Right ventricle myocardium inferior (tissue), 1 donor: ENCODE measurements at regions not wholly inside any gene's neighbourhood (a gene's known extent, or its start where the extent isn't known, plus 50 kb on each side); places are given as distances from the start of the nearest gene placed in this dataset.
"Not testable (repeated sequence)": the region's sequence is repeated elsewhere in the genome, so short reads cannot be mapped to it uniquely, and the experiment has no call there.

Source experiments
- ATAC-seq: fragments of 200-7000 bp; cut with Tn5 transposase; one replicate; pipeline ENCODE4 v1.9.1; 2020; ENCODE audit warnings: mild to moderate bottlenecking, moderate library complexity
- DNase-seq: peaks from one replicate; pipeline ENCODE4 v3.0.0; 2021; ENCODE audit errors: missing footprints
- intact Hi-C: fragments of 100-400 bp; cut with DNase I; formaldehyde crosslinking; loops from one replicate; pipeline ENCODE4 v1.11.0; 2022
- donor health status: DM: no; HTN: yes; CAD: no; lungs with severe emphysema.

DNA sequence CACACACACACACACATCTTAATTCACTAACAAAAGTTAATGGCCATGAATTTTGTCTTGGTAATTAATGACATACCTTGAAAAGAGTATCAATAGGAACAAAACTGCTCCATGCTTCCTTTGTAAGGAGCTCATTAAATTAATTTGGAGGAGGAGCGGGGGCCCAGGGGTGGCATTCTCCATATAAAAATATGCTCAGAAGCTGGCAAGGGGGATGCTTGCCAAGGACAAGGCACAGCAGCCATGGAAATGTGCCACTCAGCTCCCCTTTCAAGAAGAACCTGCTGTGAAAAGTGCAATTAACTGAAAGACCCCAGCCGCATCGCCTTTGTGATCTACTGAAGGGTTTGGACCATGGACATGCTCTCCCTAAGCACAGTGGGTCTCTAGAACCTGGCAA, 385.9 kb upstream of the API5 start:
- intact Hi-C loops: no loop called here
- no peak for ATAC-seq
- no peak for DNase-seq

DNA sequence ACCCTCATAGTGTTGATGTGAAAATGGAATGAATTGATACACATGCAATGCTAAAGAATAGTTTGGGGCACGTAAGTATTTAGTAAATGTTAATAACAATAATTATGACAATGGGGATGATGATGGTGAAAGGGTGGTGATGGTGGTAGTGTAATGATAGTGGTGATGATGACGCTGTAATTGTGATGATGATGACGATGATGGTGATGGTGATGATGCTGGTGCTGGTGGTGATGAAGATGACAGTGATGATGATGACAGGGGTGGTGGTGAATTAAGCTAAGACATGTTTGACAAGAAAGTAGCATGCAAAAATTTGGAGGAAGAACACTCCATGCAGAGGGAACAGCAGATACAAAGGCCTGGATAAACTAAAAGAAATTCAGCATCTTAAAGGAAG, 364.4 kb upstream of the API5 start:
- no peak for DNase-seq
- intact Hi-C loops: no loop called here
- ATAC-seq: no peak

DNA sequence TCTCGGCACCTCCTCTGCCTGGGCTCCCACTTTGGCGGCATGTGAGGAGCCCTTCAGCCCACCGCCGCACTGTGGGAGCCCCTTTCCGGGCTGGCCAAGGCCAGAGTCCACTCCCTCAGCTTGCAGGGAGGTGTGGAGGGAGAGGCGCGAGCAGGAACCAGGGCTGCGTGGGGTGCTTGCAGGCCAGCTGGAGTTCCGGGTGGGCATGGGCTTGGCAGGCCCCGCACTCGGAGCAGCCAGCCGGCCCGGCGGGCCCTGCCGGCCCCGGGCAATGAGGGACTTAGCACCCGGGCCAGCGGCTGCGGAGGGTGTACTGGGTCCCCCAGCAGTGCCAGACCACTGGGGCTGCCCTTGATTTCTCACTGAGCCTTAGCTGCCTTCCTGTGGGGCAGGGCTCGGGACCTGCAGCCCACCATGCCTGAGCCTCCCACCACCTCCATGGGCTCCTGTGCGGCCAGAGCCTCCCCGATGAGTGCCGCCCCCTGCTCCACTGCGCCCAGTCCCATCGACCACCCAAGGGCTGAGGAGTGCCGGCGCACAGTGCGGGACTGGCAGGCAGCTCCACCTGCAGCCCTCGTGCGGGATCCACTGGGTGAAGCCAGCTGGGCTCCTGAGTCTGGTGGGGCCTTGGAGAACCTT, 361.9 kb upstream of the API5 start:
- ATAC-seq, DNase-seq, intact Hi-C loops: not testable (repeated sequence)

DNA sequence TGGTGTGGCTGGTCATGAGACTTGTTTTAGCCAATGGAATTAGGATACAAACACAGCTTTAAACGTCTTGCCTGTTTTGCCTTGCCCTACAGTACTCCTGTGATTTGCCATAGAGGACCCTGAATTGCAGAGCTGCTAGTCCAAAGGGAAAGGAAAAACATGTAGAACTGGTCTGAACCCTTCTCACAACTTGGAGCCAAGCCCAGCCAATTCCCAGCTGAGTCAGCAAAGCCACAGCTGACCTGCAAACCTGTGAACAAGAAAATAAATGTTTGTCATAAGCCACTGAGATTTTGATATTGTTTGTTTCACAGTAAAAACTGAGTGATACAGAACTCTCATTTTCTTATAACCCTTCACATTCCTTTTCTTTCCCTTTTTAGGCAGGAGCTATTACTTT, 360.5 kb upstream of the API5 start:
- intact Hi-C loops: no loop called here
- DNase-seq: no peak
- no peak for ATAC-seq

DNA sequence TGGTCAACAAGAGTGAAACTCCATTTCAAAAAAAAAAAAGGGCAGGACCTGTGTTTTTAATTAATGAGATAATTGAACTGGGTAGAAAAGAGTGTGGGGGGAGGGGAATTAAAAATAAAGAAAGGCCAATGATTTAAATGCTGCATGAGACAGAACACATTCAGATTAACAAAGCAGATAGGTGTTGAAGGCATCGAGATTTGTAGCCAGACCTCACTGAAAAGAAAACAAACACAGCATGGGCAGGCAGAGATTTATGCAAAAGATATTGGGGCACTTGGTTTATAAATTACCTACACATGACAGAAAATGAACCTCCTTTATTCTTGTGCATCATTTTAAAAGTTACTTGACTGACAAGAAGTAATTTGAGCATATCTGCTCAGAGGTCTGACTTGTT, 354.0 kb upstream of the API5 start:
- intact Hi-C loops: no loop called here

DNA sequence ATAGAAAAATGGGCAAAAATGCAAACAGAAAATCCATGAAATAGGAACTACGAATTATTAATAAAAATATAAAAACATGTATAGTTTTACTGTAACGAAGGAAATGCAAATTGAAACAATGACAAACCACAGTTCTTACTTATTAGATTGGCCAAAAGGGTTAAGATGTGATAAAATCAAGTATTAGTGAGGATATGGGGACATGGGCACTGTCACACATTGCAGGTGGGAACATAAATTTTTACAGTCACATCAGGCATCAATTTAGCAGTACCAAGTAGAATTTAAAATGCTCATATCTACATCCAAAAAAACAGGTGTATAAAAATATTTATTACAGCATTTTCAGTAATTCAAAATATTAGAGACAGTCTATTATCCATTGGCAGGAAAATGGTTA, 353.2 kb upstream of the API5 start:
- intact Hi-C loops: no loop called here
- no peak for ATAC-seq
- DNase-seq: no peak

More for the DNA sequence above, 354.0 kb upstream of the API5 start:
- DNase-seq: no peak
- ATAC-seq: no peak

DNA sequence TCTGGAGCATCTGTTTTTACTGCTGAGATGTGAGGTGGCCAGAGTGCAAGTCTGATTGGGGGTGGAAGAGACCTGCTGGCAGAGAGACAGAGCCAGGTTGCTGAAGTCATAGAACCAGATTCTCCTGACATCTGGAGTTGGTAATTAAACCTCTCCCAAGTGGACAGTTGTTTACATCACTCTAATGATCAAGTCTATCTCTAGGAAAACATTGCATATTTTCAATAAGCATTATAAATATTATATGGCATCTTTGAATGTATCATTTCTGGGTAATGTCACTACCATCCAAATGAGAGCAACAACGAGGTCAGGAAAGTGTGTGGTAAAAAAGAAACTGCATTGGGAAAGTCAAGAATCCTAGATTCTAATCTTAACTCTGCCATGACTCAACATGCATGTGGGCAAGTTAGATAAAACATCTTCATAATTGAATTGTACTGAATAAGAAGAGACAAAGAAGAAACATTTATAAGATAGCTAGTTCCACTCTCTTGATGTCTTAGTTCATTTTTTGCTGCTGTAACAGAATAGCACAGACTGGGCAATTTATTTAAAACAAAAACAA, 351.2 kb upstream of the API5 start:
- ATAC-seq (no peak), DNase-seq (no peak)
- intact Hi-C loops: no loop called here

DNA sequence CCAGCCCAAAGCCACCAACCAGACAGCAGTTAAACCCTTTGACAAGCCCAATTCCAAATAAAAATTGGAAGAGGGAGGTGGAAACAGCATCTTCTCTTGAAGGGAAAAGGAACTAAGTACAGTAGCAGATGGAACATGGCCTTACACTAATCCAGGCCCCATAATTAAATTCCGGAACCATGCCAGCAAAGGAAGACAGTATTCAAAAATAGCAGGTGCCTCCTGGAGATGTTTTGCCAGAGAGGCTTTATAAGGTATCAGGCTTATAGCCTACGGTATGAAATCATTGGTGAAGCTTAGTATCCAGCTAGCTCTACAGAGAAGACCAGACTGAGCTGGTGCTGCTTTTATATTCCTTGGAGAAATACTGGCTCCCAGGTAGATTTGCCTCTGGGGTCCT, 344.1 kb upstream of the API5 start:
- DNase-seq (no peak), ATAC-seq (no peak)
- intact Hi-C loops: no loop called here

DNA sequence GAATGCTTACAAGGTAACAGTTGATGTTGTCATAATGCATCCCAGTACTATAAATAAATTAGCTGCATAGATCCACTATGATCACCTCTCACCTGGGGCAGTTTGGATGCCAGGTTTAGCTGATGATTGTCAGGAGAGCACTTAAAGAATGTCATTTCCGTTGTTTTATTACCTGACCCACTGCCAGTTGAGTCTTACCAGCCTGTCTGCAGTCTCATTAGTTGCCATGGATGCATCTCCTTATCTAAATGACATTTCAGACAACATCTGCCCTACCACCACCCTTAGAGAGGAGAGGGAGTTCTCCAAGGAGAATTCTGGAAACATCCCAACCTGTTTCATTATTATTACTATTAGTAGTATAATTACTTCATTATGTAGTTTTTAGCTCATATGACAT, 339.1 kb upstream of the API5 start:
- ATAC-seq: no peak
- intact Hi-C loops: no loop called here
- no peak for DNase-seq

DNA sequence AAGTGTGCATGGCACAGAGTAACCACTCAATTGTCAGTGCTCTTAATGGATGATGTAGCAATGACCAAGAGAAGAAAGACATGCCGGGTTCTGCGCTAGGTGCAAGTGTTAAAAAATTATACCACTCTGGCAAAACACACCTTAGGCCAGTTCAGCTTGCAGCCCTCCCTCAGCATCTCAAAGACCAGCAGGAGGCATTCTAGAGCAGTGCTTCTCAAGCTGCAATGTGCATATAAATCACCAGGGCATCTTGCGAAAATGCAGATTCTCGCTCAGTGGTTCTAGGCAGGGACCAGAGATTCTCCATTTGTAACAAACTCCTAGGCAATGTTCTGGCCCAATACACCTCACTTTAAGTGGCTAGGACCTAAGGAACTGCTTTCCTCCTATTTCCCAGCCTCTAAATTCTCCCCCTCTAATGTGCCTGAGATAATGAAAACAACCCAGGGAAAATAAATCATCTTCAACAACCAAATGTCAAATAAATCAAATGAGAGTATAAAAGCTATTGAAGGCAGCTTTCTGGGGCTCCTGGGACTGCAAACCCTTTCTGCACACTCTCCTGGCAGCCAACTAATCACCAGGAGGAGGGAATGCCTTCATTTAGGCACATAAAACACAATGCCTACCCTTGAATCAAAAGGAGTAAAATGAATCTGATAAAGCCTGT, 337.2 kb upstream of the API5 start:
- intact Hi-C loops: no loop called here
- no peak for DNase-seq

DNA sequence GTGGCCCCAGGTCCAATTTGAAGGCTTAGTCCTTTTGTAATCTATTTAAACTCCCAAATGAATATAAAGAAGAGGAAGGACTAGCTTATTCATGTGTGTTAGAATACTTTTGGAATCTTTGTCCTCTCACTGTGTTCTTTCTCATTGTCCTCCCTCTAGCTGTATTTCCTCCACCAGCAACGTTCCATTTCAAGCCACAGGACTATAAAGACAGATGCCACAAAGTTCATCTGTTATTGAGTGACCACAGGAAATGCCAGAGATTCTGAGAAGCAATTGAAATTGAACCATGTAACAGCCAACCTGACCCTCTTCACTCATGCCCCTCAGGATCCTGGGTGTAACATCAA, 336.6 kb upstream of the API5 start:
- no peak for ATAC-seq
- DNase-seq: no peak
- intact Hi-C loops: no loop called here

More for the DNA sequence above, 337.2 kb upstream of the API5 start:
- ATAC-seq: no peak

DNA sequence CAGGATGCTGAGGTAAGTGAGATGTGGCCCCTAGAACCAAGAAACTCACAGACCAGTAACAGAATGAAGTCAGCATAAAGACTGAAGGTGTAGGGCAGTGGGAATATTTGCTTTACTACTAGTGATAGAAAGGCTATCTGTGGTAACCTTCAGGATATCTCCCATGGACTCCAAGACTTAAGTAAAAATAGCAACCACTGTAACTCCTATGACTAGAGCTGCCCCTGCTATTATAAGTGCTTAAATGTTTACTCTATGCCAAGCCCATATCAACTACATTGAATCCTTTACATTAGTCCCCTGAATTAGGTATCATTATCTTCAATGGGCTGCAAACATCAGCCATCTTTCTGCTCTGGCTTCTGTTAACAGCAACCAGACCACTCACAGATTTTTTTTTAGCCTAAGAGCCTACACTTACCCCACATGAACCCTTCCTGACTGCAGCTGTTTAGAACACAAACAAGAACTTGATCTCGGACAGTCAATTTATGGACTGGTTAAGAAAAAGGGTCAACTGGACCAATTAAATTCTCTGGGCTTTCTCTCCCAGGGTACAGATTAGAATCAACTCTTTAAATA, 335.1 kb upstream of the API5 start:
- DNase-seq (no peak), ATAC-seq (peak; percentile 91)
- intact Hi-C loops: no loop called here

DNA sequence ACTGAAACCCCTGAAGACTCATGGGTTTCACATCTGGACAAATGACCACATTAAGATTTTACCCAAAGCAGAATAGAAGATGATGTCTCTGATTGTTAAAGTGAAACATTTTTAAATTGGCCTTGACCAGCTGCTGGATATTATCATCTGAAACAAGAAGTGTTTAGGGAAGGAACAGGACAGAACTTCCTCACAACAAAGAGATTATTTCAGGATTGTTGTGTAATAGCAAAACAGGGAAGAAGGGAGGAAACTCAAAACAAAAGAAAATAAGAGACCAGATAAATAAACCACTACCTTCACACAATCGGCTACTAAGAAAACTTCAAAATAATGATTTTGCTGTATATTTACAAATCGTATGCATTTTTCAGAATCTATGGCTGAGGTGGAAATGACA, 319.2 kb upstream of the API5 start:
- no peak for DNase-seq
- no peak for ATAC-seq
- intact Hi-C loops: no loop called here

DNA sequence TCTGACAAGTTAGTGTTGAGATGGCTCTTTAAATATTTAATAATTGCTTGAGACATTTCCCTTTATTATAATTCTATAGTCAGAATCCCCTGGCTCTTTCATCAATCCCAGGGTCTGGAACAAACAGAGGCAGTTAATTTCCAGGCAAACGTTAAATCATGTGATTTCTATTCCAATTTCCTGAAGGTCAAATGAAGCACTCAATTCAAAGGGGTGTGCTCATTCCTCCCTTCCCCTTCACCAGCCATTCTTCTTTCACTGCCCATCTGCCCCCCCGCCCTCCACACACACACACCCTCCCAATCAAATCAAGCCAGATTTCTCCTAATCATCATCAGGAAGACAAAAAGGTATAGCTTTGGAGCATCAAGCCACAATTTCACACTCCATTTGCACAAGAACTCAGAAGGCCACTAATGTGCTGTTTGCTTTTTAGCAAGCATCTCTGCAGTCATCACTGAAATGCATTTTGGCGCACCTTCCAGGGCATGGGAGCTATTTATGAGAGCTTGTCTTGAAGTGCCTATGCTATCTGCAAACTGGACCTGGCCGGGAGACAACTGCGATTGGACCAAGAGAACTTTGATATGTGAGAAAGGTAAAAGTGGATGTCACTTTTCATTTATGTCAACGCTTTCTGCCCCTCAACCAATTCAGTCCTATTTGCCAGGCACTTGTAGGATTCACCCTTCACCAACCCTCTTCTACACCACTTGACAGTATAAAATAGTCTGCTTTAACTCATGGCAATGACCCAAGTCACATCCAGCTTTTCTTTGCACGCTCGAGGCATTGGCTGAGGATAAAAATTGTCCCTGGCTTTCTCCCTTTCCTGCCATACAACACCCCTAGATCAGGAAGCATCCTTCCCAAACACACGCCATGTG, 315.1 kb upstream of the API5 start:
- peak; percentile 89 for ATAC-seq

DNA sequence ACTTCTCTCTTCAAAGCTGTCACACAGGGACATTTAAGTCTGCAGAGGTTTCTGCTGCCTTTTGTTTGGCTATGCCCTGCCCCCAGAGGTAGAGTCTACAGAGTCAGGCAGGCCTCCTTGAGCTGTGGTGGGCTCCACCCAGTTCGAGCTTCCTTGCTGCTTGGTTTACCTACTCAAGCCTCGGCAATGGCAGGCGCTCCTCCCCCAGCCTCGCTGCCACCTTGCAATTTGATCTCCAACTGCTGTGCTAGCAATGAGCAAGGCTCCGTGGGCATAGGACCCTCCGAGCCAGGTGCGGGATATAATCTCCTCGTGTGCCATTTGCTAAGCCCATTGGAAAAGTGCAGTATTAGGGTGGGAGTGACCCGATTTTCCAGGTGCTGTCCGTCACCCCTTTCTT, 306.9 kb upstream of the API5 start:
- ATAC-seq, intact Hi-C loops, DNase-seq: not testable (repeated sequence)

More for the DNA sequence above, 315.1 kb upstream of the API5 start:
- intact Hi-C loops: no loop called here
- peak; percentile 61 for DNase-seq

DNA sequence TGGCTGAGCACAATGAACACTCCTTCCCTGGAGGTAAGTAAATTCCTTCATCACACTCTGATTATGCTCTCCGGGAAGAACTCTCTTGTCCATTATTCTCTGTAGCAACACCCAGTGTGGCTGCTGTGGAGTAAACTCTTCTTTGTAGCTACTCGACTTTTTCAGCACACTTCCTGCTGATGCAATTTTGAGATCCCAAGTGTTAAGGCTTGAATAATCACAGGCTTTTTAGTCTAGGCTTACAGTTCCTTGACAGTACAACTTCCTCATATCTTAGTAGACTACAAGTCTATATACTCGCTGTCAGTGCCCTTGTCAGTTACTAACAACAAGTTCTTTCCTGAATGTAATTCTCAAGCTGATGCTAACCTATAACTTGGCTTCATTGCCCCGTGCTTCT, 301.8 kb upstream of the API5 start:
- DNase-seq (no peak), ATAC-seq (no peak)
- intact Hi-C loops: no loop called here

DNA sequence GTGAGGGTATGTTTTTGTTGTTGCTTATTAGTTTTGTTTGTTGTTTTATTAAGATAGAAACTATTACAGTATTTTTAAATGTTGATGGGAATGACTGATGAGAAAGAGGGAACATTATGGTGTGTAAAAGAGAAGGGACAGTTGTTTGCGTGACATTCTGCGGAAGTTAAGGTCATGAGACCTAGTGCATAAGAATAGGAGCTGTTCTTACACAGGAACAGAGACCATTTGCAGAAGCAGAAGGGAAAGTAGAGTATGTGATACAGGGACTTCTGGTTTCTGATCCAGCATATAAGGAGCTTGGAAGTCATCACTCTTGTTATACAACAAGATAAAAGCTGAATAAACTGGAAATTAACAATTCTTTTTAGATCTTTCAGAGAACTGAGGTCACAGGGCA, 299.2 kb upstream of the API5 start:
- DNase-seq (no peak), ATAC-seq (no peak)
- intact Hi-C loops: no loop called here

DNA sequence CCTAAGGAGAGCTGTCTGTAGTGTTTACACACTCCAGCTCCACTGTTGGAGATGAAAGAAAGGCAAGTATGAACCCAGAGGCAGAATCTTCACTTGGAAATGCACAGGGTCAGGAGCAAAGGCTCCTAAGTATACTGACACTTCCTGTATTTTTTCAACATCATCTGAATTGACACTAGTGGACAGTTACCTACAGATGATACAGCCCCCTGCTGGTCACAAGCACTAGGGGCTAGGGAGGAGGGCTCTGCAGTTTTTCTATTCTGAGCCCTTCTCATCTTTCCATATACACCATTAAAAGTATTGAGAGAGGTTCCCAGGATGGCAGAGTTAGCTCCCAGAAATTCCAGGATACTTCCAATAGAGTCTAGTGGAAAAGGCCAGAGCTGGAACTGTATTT, 290.3 kb upstream of the API5 start:
- intact Hi-C loops: loop anchor here (2.0 kb wide), 1 partner anchor 251 kb away; no protein-coding TSS in a partner anchor
- DNase-seq: no peak
- no peak for ATAC-seq

DNA sequence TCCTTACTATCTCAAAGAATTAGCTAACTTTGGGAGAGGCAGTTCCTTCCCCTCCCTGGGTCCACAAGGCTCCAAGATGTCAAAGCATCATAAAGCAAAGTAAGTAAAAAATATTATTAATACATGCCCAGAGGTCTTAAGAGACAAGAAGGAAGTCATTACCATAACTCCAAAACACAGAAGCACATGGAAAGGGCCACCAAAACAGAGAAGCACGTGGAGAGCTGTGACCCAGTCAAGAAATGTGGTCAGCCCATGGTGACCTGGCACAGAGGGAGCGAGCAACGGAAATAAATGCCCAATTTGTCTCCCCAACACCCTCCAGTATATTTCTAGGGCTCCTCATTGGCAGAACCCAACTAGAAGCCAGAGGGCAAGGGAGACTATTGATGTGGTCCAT, 277.5 kb upstream of the API5 start:
- ATAC-seq (no peak), DNase-seq (no peak)
- intact Hi-C loops: loop anchor here (5.0 kb wide), 1 partner anchor 88 kb away; no protein-coding TSS in a partner anchor
